ENCODE measurements at regions not wholly inside any gene's neighbourhood (a gene's known extent, or its start where the extent isn't known, plus 50 kb on each side); places are given as distances from the start of the nearest gene placed in this dataset.

DNA sequence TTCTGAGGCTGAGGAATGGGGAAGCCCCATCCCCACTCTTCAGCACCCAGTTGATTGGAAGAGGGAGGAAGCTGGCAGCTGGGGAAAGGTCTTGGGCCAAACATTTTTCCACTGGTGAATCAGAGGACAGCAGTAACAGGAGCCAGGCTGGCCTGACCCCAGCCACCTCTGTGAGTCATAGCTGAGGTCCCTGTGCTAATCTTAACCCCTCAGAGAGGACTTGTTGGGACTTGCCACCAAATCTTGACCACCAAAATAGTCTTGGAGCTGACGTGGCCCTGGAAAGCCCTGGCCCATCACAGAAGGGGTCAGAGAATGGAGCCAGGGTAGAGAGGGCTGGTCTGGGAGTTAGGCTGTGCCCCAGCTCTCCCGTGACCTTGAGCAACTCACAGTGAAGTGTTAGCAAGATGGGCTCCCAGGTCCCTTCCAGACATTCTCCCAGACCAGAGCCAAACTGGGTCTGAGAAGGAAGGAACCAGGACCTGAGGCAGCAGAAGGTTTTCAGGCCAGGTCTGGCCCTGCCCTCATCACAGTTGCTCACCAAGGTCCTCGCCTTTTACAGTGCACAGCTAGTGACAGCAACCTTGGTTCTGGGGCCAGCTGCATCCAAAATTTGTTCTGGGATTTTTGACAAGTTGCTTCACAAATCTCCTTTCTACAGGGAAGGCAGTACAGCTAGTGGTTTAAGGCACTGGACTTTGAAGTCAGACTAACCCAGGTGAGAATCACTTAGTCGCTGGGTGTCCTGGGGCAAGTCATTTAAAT, 266.6 kb downstream of the CYP26B1 start (continued):
- TF ChIP-seq ZNF121 (CRISPR knock-in tag; conservative IDR thresholded peaks at IDR 0.05) (no peak), CBFA2T3 (IDR thresholded peaks at IDR 0.05) (peak; percentile 88), TEAD2 (tag; IDR thresholded peaks at IDR 0.05) (no peak), KDM1A (IDR thresholded peaks at IDR 0.05) (peak; percentile 88 to 90), NCOA6 (IDR thresholded peaks at IDR 0.05) (no peak), GATA2 (CRISPR knock-in tag; IDR thresholded peaks at IDR 0.05) (peak; percentile 48; the same call in 1 of the 2 replicates), BRF1 (IDR thresholded peaks at IDR 0.05; ENCODE audit: borderline replicate concordance, extremely low read depth, insufficient read length) (no peak), HSF4 (CRISPR knock-in tag; IDR thresholded peaks at IDR 0.05; ENCODE audit: borderline replicate concordance) (no peak), RCOR1 (IDR thresholded peaks at IDR 0.05; ENCODE audit: borderline replicate concordance in 1 of 2, low read depth in 2 of 2, low read length in 2 of 2) (peak in 1 of 2 experiments; percentile 92; a peak in 2 of 4 replicates), FOXK2 (conservative IDR thresholded peaks at IDR 0.05 in 1 of 2, IDR thresholded peaks at IDR 0.05 in 1 of 2; ENCODE audit: low read depth in 2 of 2) (no peak), LCOR (CRISPR knock-in tag; IDR thresholded peaks at IDR 0.05) (peak; percentile 52; the same call in 1 of the 2 replicates), SMAD4 (CRISPR knock-in tag; conservative IDR thresholded peaks at IDR 0.05) (peak; percentile 72; the same call in 1 of the 2 replicates), NCOA1 (IDR thresholded peaks at IDR 0.05; ENCODE audit: low read depth) (0 out of 2 replicates have a peak, but pooled peaks have one; percentile 35), ZKSCAN8 (CRISPR knock-in tag; IDR thresholded peaks at IDR 0.05) (0 out of 2 replicates have a peak, but pooled peaks have one; percentile 31), TBL1XR1 (IDR thresholded peaks at IDR 0.05; ENCODE audit: low read length in 2 of 2) (peak in 1 of 2 experiments; percentile 61; a peak in 2 of 4 replicates), BRD4 (IDR thresholded peaks at IDR 0.05) (no peak), MCM5 (IDR thresholded peaks at IDR 0.05; ENCODE audit: low read depth) (no peak), HNRNPL (IDR thresholded peaks at IDR 0.05; ENCODE audit: low read depth, low read length) (no peak), MBD2 (IDR thresholded peaks at IDR 0.05; ENCODE audit: borderline replicate concordance, low read depth) (0 out of 2 replicates have a peak, but pooled peaks have one; percentile 27), CREM (IDR thresholded peaks at IDR 0.05; ENCODE audit: low read depth) (peak; percentile 47), HNRNPLL (IDR thresholded peaks at IDR 0.05; ENCODE audit: low read depth, low read length, poor library complexity, severe bottlenecking) (no peak)
- TF ChIP-seq, protein P1, sequence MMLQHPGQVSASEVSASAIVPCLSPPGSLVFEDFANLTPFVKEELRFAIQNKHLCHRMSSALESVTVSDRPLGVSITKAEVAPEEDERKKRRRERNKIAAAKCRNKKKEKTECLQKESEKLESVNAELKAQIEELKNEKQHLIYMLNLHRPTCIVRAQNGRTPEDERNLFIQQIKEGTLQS (IDR thresholded peaks at IDR 0.05): peak; percentile 91
- TF ChIP-seq, protein P1 (CRISPR knock-in tag; conservative IDR thresholded peaks at IDR 0.05): no peak; the same call in 1 of the 2 replicates
- TF ChIP-seq, protein P2, sequence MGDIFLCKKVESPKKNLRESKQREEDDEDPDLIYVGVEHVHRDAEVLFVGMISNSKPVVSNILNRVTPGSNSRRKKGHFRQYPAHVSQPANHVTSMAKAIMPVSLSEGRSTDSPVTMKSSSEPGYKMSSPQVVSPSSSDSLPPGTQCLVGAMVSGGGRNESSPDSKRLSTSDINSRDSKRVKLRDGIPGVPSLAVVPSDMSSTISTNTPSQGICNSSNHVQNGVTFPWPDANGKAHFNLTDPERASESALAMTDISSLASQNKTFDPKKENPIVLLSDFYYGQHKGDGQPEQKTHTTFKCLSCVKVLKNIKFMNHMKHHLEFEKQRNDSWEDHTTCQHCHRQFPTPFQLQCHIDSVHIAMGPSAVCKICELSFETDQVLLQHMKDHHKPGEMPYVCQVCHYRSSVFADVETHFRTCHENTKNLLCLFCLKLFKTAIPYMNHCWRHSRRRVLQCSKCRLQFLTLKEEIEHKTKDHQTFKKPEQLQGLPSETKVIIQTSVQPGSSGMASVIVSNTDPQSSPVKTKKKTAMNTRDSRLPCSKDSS (IDR thresholded peaks at IDR 0.05; ENCODE audit: low read depth, partially characterized antibody): no peak
- TF ChIP-seq, protein P3, sequence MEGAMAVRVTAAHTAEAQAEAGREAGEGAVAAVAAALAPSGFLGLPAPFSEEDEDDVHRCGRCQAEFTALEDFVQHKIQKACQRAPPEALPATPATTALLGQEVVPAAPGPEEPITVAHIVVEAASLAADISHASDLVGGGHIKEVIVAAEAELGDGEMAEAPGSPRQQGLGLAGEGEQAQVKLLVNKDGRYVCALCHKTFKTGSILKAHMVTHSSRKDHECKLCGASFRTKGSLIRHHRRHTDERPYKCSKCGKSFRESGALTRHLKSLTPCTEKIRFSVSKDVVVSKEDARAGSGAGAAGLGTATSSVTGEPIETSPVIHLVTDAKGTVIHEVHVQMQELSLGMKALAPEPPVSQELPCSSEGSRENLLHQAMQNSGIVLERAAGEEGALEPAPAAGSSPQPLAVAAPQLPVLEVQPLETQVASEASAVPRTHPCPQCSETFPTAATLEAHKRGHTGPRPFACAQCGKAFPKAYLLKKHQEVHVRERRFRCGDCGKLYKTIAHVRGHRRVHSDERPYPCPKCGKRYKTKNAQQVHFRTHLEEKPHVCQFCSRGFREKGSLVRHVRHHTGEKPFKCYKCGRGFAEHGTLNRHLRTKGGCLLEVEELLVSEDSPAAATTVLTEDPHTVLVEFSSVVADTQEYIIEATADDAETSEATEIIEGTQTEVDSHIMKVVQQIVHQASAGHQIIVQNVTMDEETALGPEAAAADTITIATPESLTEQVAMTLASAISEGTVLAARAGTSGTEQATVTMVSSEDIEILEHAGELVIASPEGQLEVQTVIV (CRISPR knock-in tag; IDR thresholded peaks at IDR 0.05; ENCODE audit: borderline replicate concordance): no peak

Data from K562 (cell line).